ENCODE measurements at regions not wholly inside any gene's neighbourhood (a gene's known extent, or its start where the extent isn't known, plus 50 kb on each side); places are given as distances from the start of the nearest gene placed in this dataset.

DNA sequence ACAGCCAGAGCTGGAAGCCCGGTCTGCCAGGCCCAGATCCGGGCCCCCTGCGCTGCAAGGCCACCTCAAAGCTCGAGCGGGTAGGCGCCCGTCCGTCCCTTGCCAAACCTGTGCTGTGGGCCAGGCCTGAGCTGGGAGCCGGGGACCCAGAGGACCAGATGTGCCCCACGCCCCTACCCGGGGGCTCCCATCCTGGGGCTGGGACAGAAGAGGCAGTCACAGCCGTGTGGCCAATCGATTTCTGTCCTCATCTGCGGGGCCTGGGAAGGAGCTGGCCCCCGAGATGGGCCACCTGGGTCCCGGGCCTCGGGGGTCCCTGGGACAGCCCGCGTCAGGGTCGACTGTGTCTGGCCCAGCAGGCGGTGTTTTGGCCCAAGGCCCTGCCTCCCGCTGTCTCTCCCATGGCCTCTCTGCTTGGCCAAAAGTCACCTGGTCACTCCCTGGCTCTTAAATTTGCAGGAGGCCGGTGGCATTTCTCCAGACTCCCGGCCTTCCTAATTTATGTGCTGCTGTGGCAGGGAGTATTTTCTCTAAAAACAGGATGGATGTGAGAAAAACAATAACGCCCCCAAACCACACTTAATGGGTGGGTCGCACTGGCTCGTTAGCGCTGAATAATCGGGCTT, 63.8 kb downstream of the UNCX start:
- no peak for TF ChIP-seq CTCF (IDR thresholded peaks at IDR 0.05; ENCODE audit: low read depth, low read length, missing control alignments)
- DNase-seq (ENCODE audit: low read depth): no peak
- H3K4me3 ChIP-seq (ENCODE audit: low read depth, low read length): no peak overlapping the region

- no peak for DNase-seq (ENCODE audit: low read depth)
- no peak overlapping the region for H3K4me3 ChIP-seq (ENCODE audit: low read depth, low read length)
- no peak for TF ChIP-seq CTCF (IDR thresholded peaks at IDR 0.05; ENCODE audit: low read depth, low read length, missing control alignments)
These were observed 64.6 kb downstream of the UNCX start for GRCh38 chr7:1297017-1297960.

DNA sequence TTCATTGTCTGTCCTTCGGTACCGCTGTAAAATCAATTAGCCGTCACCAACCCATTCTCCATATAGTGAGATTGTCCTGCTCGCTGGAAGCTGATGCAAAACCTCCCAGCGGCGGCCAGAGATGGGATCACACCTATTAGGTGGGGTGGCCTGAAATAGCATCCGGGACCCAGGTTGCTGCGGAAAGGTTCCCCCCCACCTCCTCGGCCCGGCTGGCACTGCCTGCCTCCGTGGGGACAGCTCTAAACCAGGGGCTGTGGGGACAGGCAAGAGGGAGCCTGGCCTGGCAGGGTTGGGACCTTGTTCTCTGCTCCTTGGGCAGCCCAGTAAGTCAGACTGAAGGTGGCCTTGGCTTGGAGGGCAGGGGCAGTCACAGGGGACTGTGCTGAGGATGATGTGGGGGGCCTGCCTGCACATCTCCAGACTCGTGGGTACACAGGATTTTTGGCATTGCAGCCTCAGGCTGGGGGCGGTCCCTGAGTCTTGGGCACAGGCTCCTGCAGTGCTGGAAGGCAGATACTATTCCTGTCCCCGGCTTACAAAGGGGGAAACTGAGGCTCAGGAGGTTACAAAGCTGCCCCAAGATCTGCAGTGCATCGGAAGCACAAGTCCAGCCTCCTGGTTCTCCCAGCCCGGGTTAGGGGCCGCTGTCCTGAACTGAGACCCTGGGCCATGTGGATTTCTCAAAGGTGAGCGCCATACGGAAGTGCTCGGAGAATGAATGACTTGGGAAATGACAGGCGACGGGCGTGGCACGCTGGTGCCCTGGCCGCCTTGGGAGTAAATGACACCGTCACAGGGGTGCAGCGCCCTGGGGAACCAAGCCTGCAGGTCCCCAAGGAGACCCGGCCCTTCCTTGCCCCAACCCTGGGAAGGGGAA, 65.6 kb downstream of the UNCX start:
- no peak for TF ChIP-seq CTCF (IDR thresholded peaks at IDR 0.05; ENCODE audit: low read depth, low read length, missing control alignments)
- H3K4me3 ChIP-seq (ENCODE audit: low read depth, low read length): no peak overlapping the region
- no peak for DNase-seq (ENCODE audit: low read depth)

GRCh38 chr7:1298931-1299885, 66.5 kb downstream of the UNCX start:
- DNase-seq (ENCODE audit: low read depth): no peak
- H3K4me3 ChIP-seq (ENCODE audit: low read depth, low read length): no peak overlapping the region
- no peak for TF ChIP-seq CTCF (IDR thresholded peaks at IDR 0.05; ENCODE audit: low read depth, low read length, missing control alignments)

GRCh38 chr7:1300206-1300605, 67.5 kb downstream of the UNCX start:
- no peak for TF ChIP-seq CTCF (IDR thresholded peaks at IDR 0.05; ENCODE audit: low read depth, low read length, missing control alignments)
- no peak for DNase-seq (ENCODE audit: low read depth)
- no peak overlapping the region for H3K4me3 ChIP-seq (ENCODE audit: low read depth, low read length)

DNA sequence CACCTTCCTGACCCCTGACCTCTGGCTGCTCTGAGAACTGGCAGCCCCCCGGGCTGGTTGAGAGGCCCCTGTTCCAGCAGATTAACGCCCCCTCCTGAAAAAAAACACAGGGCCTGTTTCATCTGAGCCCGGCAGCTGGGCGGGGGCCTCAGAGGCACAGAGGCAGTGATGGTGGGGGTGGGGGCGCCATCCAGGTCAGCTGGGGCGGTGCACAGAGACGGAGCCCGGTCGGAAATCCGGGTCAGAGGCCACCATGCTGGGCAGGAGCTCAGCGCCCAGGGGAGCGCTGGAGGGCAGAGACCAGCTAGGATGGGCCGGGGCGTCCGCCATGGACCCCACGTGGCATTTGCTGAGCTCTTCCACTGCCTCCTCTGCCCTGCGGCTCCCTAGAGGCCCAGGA, 68.0 kb downstream of the UNCX start:
- TF ChIP-seq CTCF (IDR thresholded peaks at IDR 0.05; ENCODE audit: low read depth, low read length, missing control alignments): no peak
- DNase-seq (ENCODE audit: low read depth): no peak
- H3K4me3 ChIP-seq (ENCODE audit: low read depth, low read length): no peak overlapping the region
